Neutrophil (primary cell): ENCODE measurements at regions not wholly inside any gene's neighbourhood (a gene's known extent, or its start where the extent isn't known, plus 50 kb on each side); places are given as distances from the start of the nearest gene placed in this dataset.

Experiments used
- H3K27ac ChIP-seq: fragments of 200-600 bp; sonication (generic); 2 replicates; pipeline ENCODE4 v1.5.1; 2016; ENCODE audit warnings: mild to moderate bottlenecking, moderate library complexity
- H3K27me3 ChIP-seq: fragments of 200-600 bp; sonication (generic); 2 replicates; pipeline ENCODE4 v1.6.0; 2016; ENCODE audit warnings: mild to moderate bottlenecking
- H3K36me3 ChIP-seq: fragments of 200-600 bp; sonication (generic); 2 replicates; pipeline ENCODE4 v1.5.1; 2017
- H3K4me1 ChIP-seq, 2 experiments: fragments of 200-600 bp in 1 of 2; sonication (generic) in 1 of 2; 1 replicate in 1 of 2; 2 replicates in 1 of 2; pipeline versions ENCODE4 v1.5.1 to v1.6.1; 2013 to 2016; ENCODE audit warnings: low read depth in 1 of 2, low read length in 1 of 2, mild to moderate bottlenecking in 1 of 2, moderate library complexity in 1 of 2; ENCODE audit not compliant: control insufficient read depth in 1 of 2, insufficient read depth in 1 of 2
- H3K4me3 ChIP-seq, 2 experiments: fragments of 200-600 bp in 1 of 2; sonication (generic) in 1 of 2; 1 replicate in 1 of 2; 2 replicates in 1 of 2; pipeline ENCODE4 v1.5.1; 2013 to 2016; ENCODE audit warnings: low read depth in 1 of 2, low read length in 1 of 2, mild to moderate bottlenecking in 1 of 2, moderate library complexity in 1 of 2
- H3K9me3 ChIP-seq: fragments of 200-600 bp; sonication (generic); 2 replicates; pipeline ENCODE4 v1.5.1; 2016
- CTCF ChIP-seq: fragments of 200-600 bp; sonication (generic); IDR thresholded peaks from 2 replicates; pipeline ENCODE4 v1.5.1; 2016; ENCODE audit warnings: antibody characterized with exemption

GRCh38 chr5:63170486-63170885 is 591.9 kb downstream of the LRRC70 start:
- no peak for TF ChIP-seq CTCF
- Histone ChIP-seq H3K27ac (no peak overlapping the region), H3K27me3 (no peaks in the 10 kb centered on the region), H3K9me3 (no peaks in the 10 kb centered on the region), H3K36me3 (no peaks in the 10 kb centered on the region), H3K4me3 (no peak overlapping the region), H3K4me1 (no peaks in the 10 kb centered on the region)

GRCh38 chr5:63164838-63165535 is 586.4 kb downstream of the LRRC70 start:
- no peaks in the 10 kb centered on the region for H3K27me3 ChIP-seq
- H3K4me1 ChIP-seq, result no peaks in the 10 kb centered on the region
- H3K4me3 ChIP-seq, result no peak overlapping the region
- no peak overlapping the region for H3K27ac ChIP-seq
- no peaks in the 10 kb centered on the region for H3K9me3 ChIP-seq
- TF ChIP-seq CTCF, result no peak
- no peaks in the 10 kb centered on the region for H3K36me3 ChIP-seq

- Histone ChIP-seq H3K27me3 (no peaks in the 10 kb centered on the region), H3K9me3 (no peaks in the 10 kb centered on the region), H3K4me3 (no peak overlapping the region), H3K27ac (no peak overlapping the region), H3K4me1 (no peaks in the 10 kb centered on the region), H3K36me3 (no peaks in the 10 kb centered on the region)
- no peak for TF ChIP-seq CTCF
Measured at GRCh38 chr5:63164339-63164738, 585.7 kb downstream of the LRRC70 start.

- no peak for TF ChIP-seq CTCF
- Histone ChIP-seq H3K36me3 (no peaks in the 10 kb centered on the region), H3K4me3 (no peak overlapping the region), H3K27ac (no peak overlapping the region), H3K4me1 (no peaks in the 10 kb centered on the region), H3K27me3 (no peaks in the 10 kb centered on the region), H3K9me3 (no peaks in the 10 kb centered on the region)
Measured at GRCh38 chr5:63155310-63155631, 576.7 kb downstream of the LRRC70 start.

GRCh38 chr5:63154476-63155309 is 576.1 kb downstream of the LRRC70 start:
- H3K9me3 ChIP-seq, result no peaks in the 10 kb centered on the region
- no peaks in the 10 kb centered on the region for H3K4me1 ChIP-seq
- TF ChIP-seq CTCF, result no peak
- H3K36me3 ChIP-seq, result no peaks in the 10 kb centered on the region
- no peak overlapping the region for H3K27ac ChIP-seq
- no peaks in the 10 kb centered on the region for H3K27me3 ChIP-seq
- H3K4me3 ChIP-seq, result no peak overlapping the region
